GM19467 (cell line): ENCODE measurements at regions not wholly inside any gene's neighbourhood (a gene's known extent, or its start where the extent isn't known, plus 50 kb on each side); places are given as distances from the start of the nearest gene placed in this dataset.

Experiments
- ATAC-seq: cut with Tn5 transposase; IDR thresholded peaks from one replicate; pipeline ENCODE4 v1.9.1; 2021; ENCODE audit warnings: mild to moderate bottlenecking, moderate library complexity; ENCODE audit not compliant: unreplicated experiment

DNA sequence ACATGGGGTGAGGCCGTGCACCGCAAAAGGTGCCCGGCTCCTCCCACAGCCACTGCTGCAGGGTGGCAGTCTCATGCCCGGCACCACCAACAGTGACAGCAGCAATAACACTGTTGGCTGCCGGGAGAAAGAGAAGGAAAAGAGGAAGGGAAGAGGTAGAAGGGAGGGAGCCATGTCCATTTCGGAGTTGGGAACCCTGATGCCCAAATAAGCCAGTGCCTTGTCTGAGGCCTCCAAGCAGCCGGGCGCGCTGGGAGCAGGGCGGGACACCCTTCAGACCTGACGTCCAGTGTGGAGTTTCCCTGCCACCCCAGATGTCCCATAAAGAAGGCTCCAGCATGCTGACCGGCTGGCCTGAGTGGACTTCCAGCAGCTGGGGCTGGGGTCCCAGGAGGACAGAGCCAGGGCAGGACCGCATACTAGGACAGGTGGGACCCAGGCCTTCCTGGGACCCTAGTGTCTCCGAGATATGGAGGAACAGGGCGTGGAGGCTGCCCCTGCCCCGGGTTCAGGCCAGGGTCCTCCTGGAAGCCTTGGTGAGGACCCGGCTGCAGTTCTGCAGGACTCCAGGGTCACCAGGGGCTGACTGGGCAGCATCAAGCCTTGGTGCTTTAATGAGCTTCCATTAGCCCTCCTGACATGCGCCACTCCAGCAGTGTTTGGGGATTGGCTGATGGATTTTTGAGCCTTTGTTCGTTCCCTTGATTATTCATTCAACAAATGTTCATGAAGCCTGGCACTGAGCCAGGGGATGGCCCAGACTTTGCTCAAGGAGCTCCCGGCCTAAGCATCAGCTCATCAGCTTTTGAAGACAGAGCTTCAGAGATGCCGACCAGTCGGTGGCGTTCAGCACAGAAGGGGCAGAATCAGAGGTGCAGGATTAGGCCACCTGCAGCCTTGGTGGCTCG is 223.6 kb upstream of the CIBAR2 start:
- no peak for ATAC-seq

DNA sequence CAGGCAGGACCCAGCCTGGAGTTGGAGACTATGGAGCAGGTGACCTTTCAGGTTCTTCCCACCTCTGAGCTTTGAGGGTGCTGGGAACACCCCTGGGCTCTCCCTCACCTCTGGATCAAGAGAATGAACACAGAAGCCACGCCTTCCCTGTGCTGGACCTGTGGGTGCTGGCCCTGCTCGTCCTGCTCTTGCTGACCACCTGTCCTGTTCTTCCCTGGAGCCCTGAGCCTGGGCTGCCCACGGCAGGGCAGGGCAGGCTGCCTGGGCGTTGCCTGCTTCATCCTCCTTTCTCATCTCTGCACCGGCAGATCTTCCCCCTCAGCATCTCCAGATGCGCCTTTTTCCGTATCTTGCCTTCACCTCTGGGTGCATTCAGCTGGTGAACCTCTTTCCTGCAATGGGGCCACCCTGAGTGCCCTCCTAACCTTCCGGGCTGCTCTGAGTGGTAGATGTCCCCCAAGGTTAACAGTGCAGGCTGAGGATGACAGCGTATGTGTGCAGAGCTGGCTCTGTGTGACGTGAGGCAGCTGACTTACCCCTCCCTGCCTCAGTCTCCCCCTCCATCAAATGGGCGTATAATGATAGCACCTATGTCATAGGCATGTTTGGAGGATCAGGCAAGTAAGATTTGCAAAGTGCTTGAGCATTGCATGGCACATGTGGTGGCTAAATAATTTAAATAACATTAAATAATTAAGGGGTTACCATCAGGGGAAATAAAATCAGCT is 225.8 kb upstream of the CIBAR2 start:
- ATAC-seq = no peak

DNA sequence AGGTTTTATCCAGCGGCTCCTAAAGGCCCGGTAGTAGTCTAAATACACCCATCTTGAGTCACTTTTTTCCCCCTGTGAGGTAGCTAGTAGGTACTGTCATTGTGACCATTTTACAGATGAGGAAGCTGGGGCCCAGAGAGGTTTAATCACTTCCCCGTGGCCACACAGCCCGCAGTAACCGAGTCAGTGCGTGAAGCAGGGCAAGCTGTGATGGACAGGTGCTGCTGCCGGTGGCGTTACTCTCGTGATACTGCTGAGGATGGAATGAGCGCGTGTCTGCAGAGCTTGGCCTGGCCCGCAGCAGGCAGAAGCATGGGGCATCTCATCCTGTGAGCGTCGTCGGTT is 226.3 kb upstream of the CIBAR2 start:
- ATAC-seq = no peak

DNA sequence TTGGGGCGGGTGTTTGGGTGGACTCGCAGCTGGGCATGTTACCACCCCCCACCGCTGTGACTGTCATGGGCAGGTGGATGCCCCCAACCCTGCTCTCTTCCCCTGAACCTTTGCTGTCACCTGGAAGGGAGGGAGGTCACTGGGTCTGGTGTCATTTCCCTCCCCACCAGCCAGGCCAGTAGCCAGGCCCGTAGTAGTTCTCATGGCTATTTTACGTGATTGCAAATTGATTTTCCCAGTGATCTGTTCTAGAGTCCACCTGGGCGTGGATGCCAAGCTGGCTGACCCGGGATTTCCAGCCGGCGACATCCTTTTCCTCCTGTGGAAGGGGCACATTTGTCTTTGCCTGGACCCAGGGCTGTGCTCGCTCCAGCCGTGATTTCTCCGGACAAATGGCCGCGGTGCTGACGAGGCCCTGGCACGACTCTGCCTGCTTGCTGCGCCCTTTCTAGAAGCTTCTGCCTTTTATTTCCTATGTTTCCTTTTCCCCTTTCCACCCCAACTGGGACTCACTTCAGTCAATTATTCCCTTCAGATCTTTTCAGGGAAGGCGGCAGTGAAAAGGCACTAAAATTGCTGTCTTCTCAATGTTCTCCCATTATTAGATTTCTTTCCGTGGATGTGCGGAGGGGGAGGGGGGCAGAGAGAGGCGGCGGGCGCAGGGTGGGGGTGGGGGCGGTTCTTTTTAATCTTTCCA is 226.9 kb upstream of the CIBAR2 start:
- ATAC-seq = no peak

DNA sequence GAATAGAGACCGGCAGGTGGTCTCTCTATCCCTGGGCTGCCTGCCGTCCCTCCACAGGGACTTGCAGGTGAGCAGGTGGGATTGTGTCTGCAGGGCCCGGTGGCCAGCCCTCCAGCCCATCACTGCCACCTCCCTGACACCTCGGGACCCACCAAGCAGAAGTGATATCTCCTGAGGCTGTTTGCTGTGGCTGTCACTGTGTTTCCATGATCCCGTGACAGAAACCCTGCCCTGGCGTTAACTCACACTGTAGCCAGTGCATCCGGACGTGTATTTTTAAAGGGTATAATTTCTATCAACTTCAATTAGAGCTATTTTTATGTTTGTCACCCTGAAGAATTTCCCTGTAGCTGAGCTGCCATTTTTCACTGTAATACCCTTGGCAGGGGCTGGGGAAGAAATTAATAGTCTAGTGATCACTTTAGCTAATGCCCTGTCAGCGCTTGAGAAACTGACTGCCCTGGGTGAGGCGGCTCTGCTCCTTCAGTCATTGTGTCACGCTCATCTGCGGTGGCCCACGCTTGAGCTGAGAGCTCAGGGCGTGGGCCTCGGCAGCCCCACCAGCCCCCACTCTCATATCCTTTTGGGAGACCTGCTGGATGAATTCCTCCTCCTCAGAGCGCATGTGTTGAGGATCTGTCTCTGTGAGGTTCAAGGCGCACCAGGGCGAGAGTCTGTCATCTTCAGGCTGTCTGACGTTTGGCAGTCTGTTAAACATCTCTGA is 229.9 kb upstream of the CIBAR2 start:
- no peak for ATAC-seq

DNA sequence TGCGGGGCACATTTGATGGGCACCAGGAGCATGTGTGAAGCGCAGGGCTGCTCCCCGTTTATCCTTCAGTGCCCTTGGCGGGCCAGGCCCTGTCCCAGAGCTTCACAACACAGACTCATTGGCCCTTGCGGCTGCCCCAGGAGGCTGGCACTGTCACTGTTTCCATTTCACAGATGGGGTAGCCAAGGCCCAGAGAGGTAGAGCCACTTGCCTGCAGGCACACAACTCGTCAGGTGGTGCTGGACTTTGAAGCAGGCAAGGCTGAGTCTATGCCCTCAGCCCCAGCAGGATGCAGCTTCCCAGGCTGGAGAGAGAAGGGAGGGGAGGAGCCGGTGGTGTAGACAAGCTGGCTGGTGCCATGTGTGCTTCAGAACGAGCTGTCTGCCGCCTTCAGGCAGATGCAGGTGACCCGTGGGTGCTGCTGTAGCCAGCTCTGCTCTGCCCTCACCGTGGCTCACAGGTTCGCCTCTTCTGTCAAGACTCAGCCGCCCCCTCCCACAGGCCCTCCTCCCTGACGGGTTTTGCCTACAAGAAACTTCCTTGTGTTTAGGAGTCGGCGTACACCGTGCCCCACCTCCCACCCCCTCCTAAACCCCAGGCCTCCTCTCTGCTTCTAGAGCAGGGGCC is 232.3 kb upstream of the CIBAR2 start:
- no peak for ATAC-seq

DNA sequence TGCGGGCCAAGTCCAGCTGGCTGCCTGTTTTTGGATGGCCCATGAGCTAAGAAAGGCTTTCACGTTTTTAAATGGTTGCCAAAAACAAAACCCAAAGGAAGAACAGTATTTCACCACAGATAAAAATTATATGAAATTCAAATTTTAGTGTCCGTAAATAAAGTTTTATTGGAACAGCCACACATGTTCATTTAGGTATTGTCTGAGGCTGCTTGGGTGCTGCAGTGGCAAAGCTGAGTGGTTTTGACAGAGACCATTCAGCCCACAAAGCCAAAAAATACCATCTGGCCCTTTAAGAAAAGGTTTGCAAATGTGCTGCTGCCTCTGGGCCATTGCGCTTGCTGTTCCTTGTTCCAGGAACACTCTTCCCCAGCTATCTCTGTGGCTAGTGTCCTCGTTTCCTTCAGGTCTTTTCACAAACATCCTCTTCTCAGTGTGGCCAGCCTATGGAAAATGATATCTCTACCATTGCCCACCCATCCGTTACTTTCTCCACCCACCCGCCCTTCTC is 232.9 kb upstream of the CIBAR2 start:
- no peak for ATAC-seq

DNA sequence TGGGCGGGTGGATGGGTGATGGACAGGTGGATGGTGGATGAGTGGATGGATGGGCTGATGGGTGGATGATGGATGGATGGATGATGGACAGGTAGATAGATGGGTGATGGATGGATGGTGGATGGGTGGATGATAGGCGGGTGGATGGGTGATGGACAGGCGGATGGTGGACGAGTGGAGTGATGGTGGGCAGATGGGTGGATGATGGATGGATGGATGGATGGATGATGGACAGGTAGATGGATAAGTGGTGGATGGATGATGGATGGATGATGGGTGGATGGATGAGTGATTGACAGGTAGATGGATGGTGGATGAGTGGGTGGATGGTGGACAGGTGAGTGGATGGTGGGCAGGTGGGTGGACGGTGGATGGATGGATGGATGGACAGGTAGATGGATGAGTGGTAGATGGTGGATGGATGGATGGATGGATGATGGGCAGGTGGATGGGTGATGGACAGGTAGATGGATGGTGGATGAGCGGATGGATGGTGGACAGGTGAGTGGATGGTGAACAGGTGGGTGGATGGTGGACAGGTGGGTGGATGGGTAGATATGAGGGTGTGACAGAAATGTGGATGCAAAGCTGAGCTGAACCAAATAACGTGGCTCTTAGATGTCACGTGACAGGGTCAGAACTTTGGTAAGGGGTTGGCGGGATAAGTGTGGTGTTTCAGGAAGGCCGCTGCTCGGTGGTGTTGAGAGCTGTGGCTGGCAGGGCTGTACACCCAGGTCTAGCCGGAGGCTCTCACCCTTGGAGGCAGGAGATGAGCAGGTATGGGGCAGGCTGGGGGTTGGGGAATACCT is 234.3 kb upstream of the CIBAR2 start:
- ATAC-seq = no peak

DNA sequence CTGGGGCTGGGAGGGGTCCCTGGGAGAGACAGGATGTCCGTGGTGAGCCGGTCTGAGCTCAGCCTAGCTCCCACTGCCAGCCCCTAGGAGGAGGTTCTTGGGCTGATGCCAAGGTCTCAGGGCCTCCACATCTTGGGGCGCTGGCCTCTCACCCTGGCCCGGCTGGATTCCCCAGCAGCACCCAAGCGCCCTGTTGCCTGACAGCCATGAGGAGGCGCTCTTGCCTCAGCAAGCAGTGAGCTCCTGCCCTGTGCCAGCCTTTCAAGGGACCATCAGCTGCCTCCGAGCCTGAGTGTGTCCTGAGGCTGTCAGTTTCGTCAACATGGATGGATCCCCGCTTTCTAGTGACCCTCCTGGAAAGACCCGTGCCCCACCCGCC is 234.9 kb upstream of the CIBAR2 start:
- no peak for ATAC-seq

DNA sequence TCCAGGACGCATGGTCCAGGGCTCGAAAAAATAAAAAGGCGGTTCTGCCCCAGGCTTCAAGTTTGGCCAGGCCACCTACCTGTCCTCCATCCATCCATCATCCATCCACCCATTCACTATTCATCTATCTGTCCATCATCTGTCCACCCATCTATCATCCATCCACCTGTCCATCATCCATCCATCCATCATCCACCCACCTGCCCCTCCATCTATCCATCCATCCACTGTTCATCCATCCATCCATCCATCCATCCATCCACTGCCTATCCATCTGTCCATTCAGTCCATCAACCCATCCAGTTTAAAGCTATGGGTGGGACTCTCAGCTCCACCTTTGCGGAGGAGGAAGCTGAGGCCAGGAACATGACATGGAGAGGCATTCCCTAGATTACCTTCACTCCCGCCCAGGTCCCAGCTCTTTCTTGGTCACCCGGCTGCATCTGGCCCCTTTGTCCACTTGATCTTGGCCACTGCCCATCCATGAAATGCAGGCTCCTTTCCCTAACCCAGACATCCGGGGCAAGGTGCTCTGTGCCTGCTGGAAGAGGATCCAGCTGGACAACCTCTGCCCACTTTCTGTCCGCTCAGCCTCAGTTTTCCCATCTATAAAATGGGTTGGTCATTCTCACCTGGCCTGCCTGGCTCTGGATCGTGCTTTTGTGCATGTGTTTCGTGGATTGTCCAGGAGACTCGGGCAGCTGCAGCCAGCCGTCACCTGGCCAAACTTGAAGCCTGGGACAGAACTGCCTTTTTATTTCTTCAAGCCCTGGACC is 236.0 kb upstream of the CIBAR2 start:
- ATAC-seq = no peak

DNA sequence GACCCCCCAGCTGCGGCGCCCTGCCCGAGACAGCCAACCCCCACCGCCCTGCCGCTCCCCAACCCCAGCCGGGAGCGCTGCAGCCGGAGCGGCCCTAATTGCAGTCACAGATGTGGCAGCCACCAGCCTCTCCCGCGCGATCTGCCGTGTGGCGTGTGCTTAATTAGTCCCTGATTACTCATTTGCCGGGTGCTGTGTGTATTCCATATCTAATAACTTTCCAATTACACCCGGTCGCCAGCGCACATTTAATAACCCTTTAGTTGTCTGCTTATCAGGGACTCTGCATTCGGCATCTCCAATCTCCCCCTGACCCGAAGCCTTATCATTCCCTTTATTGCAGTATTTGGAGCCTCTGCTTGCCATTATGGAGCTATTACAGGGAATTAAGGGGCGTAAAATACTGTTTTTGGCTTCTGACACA is 236.7 kb upstream of the CIBAR2 start:
- ATAC-seq = no peak

DNA sequence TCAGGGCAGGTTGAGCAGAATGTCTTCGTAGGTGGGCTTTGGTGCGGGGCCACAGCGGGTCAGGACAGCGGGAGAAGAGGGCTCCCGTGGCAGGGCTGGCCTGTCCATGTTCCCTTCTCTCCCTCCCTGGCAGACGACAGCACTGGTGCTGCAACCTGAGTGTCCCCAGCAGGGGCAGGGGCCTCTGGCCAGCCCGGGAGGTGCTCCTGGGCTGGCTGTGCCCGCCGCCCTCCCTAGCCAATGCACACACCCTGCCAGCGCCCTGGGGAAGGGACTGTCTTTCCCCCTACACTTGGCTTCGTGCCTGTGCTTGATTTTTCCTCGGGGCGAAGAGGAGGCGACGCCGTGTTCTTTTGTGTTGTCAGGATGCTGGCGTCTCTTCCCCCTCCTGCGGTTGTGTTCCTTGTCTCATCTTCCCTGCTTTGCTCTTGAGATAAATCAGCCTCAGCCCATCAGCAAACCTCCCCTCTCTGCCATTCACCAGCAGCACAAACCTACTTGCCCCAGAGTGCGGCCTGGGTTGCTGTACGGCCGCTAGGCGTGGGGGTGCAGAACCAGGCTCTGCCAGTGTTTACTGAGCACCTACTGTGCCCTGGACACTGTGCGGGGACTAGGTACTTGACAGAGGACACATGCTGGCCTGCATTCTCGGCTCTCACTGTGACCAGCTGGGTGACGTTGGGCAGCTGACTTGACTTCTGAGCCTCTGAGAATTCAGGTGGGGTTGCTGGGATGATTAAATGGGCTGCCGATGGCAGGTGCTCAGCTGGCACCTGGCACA is 237.3 kb upstream of the CIBAR2 start:
- no peak for ATAC-seq

DNA sequence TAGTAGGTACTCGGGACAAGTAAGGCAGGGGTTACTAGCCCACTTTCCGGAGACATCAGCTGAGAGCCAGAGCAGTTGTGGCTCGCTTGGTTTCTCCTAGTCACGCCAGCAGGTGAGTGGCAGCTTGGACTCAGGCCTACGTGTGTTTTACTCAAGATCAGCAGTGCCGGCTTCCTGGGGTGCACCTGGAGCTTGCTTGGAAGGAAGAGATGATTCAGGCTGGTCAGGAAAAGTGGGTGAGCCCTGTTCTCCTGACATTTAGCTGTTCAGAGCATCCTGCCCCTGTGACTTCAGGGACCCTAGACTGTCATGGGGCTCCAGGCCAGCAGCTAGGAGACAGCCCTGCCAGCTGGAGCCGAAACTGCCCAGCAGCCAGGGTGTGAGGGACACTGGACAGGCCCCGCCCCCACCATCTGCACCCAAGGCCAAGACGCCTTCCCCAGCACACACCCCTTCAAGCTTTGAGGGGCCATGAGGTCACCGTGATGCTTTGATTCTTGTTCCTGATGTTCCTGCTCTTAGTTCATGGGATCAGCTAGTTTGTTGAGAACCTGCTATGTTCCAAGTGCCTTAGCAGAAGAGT is 238.0 kb upstream of the CIBAR2 start:
- no peak for ATAC-seq

DNA sequence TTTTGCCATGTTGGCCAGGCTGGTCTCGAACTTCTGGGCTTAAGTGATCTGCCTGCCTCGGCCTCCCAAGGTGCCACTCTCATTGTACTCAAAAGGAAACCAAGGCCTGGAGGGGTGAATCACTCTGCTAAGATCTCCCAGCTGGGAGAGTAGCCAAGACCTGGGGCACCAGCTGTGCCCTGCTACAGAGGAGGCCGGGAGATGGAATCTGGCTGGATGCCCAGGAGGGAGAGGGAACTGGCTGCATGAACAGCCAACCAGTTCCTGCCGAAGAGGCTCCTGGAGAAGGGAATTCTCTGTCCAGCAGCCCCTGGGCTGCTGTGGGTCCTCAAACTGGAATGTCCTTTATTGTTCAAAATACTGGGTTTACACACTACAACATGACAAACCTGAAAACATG is 238.7 kb upstream of the CIBAR2 start:
- ATAC-seq = no peak

DNA sequence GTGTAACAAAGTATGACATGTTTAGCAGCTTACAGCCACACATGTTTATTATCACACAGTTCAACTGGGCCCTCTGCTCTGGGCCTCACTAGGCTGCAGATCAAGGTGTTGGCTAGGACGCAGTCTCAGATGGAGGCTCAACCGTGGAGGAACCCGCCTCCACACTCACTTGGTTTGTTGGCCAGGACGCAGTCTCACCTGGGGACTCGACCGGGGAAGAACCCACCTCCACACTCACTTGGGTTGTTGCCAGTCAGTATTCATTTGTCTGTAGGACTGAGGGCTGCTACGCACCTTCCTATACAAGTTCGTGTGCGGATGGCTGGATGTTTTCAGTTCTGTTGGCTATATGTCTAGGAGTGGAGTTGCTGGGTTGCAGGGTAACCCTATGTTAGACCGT is 240.7 kb upstream of the CIBAR2 start:
- ATAC-seq = no peak

DNA sequence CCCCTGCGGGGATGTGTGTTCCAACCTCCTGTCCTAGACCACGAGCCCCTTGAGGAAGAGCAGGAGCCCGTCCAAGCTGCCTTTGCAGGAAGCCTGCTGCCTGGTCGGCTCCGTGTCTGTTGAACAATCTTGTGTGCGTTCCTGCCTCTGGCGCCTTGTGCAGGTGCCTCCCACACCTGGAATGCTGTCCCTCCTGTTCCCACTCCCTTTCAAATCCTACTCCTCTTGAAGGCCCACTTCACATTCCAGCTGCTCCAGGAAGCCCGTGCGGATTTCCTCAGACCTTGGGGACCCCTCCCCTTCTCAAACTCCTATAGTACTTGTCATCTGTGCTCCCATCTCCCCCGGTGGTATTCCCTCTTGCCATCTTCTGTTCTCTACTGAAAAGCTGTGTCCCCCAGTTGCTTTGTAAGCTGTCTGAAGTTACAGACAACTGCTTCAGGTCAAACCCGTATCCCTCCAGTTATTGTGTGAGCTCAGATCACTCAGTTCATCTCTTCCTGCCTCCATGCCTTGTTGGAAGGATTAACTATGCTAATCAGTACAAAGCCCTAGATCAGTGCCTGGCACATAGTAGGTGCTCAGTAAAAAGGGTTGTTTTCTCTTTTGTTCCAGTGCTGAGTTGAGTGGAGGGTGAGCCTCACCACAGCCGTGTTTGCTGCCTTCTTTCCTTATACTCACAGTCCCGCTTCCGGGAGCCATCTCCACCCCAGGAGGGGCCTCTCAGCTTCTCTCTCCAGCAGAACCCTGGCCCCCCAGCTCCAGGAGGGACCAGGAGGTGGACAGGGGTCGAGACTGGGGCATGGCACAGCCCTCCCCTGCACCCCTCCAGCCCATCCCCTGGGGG is 241.8 kb upstream of the CIBAR2 start:
- ATAC-seq = no peak
